Immature natural killer cell (primary cell): ENCODE measurements at regions not wholly inside any gene's neighbourhood (a gene's known extent, or its start where the extent isn't known, plus 50 kb on each side); places are given as distances from the start of the nearest gene placed in this dataset.

Experiments
- DNase-seq, 3 donors: peaks; one replicate each; pipeline ENCODE4 v3.0.0; 2022; ENCODE audit warnings: mixed read lengths in 1 of 3
- H3K27ac Mint-ChIP-seq, 6 donors: one replicate each; pipeline ENCODE4 v1.8.0; 2020; ENCODE audit warnings: mixed read lengths in 6 of 6, mild to moderate bottlenecking in 5 of 6, inconsistent platforms in 4 of 6, moderate library complexity in 3 of 6
- H3K27me3 Mint-ChIP-seq, 3 donors: one replicate each; pipeline ENCODE4 v1.8.0; 2020 to 2021; ENCODE audit warnings: low read depth in 3 of 3, mild to moderate bottlenecking in 3 of 3, mixed read lengths in 3 of 3, moderate library complexity in 3 of 3, inconsistent platforms in 1 of 3
- H3K36me3 Mint-ChIP-seq, 3 donors: one replicate each; pipeline ENCODE4 v1.8.0; 2020; ENCODE audit warnings: mixed read lengths in 3 of 3, inconsistent platforms in 2 of 3, mild to moderate bottlenecking in 2 of 3
- H3K4me1 Mint-ChIP-seq, 2 donors: one replicate each; pipeline ENCODE4 v1.8.0; 2020; ENCODE audit warnings: inconsistent platforms in 2 of 2, mild to moderate bottlenecking in 2 of 2, mixed read lengths in 2 of 2, moderate library complexity in 1 of 2
- H3K4me3 Mint-ChIP-seq, 5 donors: one replicate each; pipeline ENCODE4 v1.8.0; 2020; ENCODE audit warnings: mild to moderate bottlenecking in 5 of 5, mixed read lengths in 5 of 5, inconsistent platforms in 3 of 5, moderate library complexity in 3 of 5
- H3K9me3 Mint-ChIP-seq, 6 donors: one replicate each; pipeline ENCODE4 v1.8.0; 2020; ENCODE audit warnings: mild to moderate bottlenecking in 6 of 6, mixed read lengths in 6 of 6, inconsistent platforms in 4 of 6, moderate library complexity in 3 of 6

GRCh38 chr2:121818546-121818945, 63.1 kb downstream of the TSN start:
- Mint-ChIP-seq H3K4me1 (no peaks in the 10 kb centered on the region), H3K27ac (no peak overlapping the region)

DNA sequence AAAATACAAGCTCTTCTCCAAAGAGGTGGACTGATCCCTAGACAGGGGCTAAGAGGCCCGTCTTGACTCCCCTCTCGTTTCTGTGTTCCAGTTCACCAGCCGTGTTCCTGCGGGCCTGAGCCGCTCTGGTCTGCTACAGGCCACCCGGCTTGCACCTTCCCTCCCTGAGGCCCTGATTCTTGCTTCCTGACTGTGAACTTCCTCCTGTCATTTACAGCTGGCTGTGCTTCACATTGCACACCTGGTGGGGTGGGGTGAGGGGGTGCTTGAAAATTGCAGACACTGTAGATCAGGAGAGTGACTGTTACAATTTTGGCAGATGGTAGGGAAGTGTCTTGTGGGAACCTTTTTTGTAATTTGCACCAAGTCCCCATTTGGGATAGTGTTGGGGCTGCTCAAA, 64.4 kb downstream of the TSN start:
- Mint-ChIP-seq H3K27me3 (peaks cover 0 to 14% (median 0%) of the 10 kb centered on the region in 3 donors), H3K27ac (no peak overlapping the region), H3K9me3 (no peaks in the 10 kb centered on the region), H3K36me3 (no peaks in the 10 kb centered on the region), H3K4me1 (no peaks in the 10 kb centered on the region), H3K4me3 (no peak overlapping the region)
- DNase-seq: no peak

More at GRCh38 chr2:121818546-121818945, 63.1 kb downstream of the TSN start:
- Mint-ChIP-seq H3K9me3 (no peaks in the 10 kb centered on the region), H3K27me3 (peaks cover 0 to 12% (median 0%) of the 10 kb centered on the region in 3 donors), H3K36me3 (no peaks in the 10 kb centered on the region), H3K4me3 (no peak overlapping the region)
- no peak for DNase-seq

DNA sequence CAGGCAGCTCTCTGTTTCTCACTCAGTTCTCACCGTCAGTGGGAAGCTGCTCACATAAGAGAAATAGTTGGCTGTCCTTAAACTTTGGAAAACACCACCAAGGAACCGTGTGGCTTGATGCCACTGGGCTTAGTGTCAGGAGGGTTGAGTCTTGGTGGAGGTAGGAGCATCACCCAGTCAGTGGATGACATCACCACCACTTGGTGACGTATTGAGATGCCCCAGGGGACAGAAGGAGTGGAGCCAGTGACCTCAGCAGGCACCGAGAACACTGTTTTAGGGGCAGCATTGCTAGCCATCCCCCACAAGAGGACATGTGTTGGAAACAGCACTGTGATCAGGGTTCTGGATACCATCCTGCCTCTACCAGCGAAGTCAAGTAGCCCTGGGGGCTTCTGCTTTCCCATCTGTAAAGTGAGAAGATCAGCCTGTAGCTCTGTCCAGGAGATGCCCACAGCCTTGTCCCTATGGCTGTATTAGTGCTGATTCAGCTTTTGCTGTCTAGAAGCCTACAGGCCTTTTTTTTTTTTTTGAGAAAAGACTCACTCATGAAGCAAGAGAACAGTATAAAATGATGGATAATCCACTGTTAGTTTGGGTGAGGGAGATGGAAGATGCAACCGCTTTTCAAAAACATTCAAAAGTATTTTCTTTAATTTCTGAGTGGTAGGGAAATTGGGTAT, 66.2 kb downstream of the TSN start:
- H3K4me3 Mint-ChIP-seq: no peak overlapping the region
- no peaks in the 10 kb centered on the region for H3K4me1 Mint-ChIP-seq
- H3K9me3 Mint-ChIP-seq: no peaks in the 10 kb centered on the region
- DNase-seq: no peak
- peaks cover 0 to 17% (median 0%) of the 10 kb centered on the region in 3 donors for H3K27me3 Mint-ChIP-seq
- no peaks in the 10 kb centered on the region for H3K36me3 Mint-ChIP-seq
- no peak overlapping the region for H3K27ac Mint-ChIP-seq

DNA sequence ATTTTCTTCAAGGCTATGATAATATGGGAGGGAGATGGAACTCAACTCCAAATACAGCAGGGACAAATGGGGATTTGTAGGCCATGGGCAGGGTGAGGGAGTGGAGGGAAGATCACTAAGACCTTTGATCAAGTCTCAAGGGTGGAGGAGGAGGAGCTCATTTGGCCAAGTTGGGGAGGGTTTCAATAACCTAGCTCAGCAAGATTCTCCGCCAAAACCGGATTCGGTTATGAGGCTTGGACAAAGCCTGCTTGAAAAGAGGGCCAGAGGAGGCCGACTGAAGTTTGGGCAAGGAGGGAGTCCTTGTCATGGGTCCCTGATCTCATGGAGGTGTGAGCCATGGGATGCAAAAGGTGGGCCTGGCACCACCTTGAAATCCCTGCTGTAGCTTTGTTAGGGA, 68.8 kb downstream of the TSN start:
- Mint-ChIP-seq H3K36me3 (no peaks in the 10 kb centered on the region), H3K4me1 (no peaks in the 10 kb centered on the region), H3K27me3 (peaks cover 0 to 16% (median 0%) of the 10 kb centered on the region in 3 donors), H3K4me3 (no peak overlapping the region), H3K9me3 (no peaks in the 10 kb centered on the region), H3K27ac (no peak overlapping the region)
- no peak for DNase-seq

DNA sequence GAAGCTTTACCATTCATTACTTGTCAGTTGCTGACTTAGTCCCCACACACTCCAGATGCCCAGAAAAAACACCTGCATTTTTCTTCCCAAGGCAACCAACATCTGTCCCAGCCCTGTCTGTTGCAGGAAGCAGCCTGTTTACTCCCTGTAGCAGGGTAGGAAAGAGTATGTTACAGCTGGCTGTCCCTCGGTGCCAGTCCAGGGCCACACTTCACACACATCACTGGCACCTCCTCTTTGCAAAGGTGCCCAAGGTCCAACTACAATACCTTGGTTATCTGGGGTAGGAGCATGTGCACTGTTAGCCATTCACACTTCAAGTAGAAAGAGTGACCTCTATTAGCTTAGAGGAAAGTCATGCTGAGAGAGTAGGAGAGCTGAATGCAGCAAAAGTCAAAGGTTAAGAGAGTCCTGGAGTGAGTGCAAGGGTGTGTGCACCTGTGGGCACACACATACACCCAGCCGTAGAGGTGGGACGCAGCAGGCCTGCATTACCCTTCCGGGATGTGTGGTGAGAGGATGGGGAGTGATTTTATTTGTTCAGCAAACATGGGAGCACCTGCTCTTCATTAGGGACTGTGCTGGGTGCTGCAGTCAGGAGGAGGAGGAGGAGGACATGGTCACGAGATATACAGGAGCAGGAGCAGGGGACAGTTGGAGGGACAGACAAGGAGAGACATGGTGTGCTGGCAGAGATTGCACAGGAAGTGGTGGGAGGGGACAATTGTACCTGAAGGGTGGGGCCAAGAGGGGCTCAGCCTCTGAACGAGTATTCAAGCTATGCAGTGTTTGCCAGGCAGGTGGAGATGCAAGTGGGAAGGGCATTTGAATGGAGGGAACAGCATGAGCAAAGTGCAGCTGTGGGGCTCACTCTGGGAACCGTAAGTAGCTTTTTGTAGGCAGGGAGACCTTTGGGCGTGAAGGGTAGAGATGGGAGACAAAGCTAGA, 69.8 kb downstream of the TSN start:
- Mint-ChIP-seq H3K36me3 (no peaks in the 10 kb centered on the region), H3K9me3 (no peaks in the 10 kb centered on the region), H3K27ac (no peak overlapping the region), H3K4me1 (no peaks in the 10 kb centered on the region), H3K27me3 (peaks cover 0 to 14% (median 2%) of the 10 kb centered on the region in 3 donors), H3K4me3 (no peak overlapping the region)
- DNase-seq: no peak

GRCh38 chr2:121826036-121826435, 70.6 kb downstream of the TSN start:
- DNase-seq: no peak
- Mint-ChIP-seq H3K9me3 (no peaks in the 10 kb centered on the region), H3K36me3 (no peaks in the 10 kb centered on the region), H3K4me3 (no peak overlapping the region), H3K27ac (no peak overlapping the region), H3K4me1 (no peaks in the 10 kb centered on the region), H3K27me3 (peaks cover 0 to 14% (median 2%) of the 10 kb centered on the region in 3 donors)

GRCh38 chr2:121828281-121828731, 72.9 kb downstream of the TSN start:
- Mint-ChIP-seq H3K9me3 (no peaks in the 10 kb centered on the region), H3K27me3 (peaks cover 0 to 14% (median 4%) of the 10 kb centered on the region in 3 donors), H3K36me3 (no peaks in the 10 kb centered on the region), H3K27ac (no peak overlapping the region), H3K4me3 (no peak overlapping the region), H3K4me1 (no peaks in the 10 kb centered on the region)
- no peak for DNase-seq

DNA sequence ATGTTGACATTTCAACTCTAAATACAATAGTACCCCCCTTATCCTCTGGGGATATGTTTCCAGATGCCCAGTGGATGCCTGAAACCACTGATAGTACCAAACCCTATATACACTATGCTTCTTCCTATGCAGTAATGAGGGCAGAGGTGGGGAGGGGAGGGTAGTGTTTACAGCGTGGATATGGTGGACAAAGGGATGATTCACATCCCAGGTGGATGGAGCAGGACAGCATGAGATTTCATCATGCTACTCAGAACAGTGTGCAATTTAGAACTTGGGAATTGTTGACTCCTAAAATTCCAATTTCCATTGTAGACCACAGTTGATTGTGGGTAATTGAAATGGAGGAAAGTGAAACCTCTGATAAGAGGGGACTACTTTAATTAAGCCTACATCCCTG, 75.4 kb downstream of the TSN start:
- H3K4me1 Mint-ChIP-seq: no peaks in the 10 kb centered on the region
- peaks cover 0 to 9% (median 4%) of the 10 kb centered on the region in 3 donors for H3K27me3 Mint-ChIP-seq
- H3K27ac Mint-ChIP-seq: no peak overlapping the region
- H3K9me3 Mint-ChIP-seq: no peaks in the 10 kb centered on the region
- H3K36me3 Mint-ChIP-seq: no peaks in the 10 kb centered on the region
- no peak overlapping the region for H3K4me3 Mint-ChIP-seq
- DNase-seq: no peak

GRCh38 chr2:121831841-121832240, 76.4 kb downstream of the TSN start:
- no peak overlapping the region for H3K27ac Mint-ChIP-seq
- H3K36me3 Mint-ChIP-seq: no peaks in the 10 kb centered on the region
- no peak overlapping the region for H3K4me3 Mint-ChIP-seq
- H3K9me3 Mint-ChIP-seq: no peaks in the 10 kb centered on the region
- H3K27me3 Mint-ChIP-seq: peaks cover 0 to 8% (median 4%) of the 10 kb centered on the region in 3 donors
- DNase-seq: no peak
- H3K4me1 Mint-ChIP-seq: no peaks in the 10 kb centered on the region

- H3K27ac Mint-ChIP-seq: no peak overlapping the region
- no peaks in the 10 kb centered on the region for H3K9me3 Mint-ChIP-seq
- no peaks in the 10 kb centered on the region for H3K36me3 Mint-ChIP-seq
- H3K27me3 Mint-ChIP-seq: peaks cover 0 to 10% (median 4%) of the 10 kb centered on the region in 3 donors
- no peaks in the 10 kb centered on the region for H3K4me1 Mint-ChIP-seq
- no peak for DNase-seq
- no peak overlapping the region for H3K4me3 Mint-ChIP-seq
These were observed 77.2 kb downstream of the TSN start for GRCh38 chr2:121832412-121833357.

- Mint-ChIP-seq H3K36me3 (no peaks in the 10 kb centered on the region), H3K27ac (no peak overlapping the region), H3K4me3 (no peak overlapping the region), H3K4me1 (no peaks in the 10 kb centered on the region), H3K9me3 (no peaks in the 10 kb centered on the region), H3K27me3 (peaks cover 0 to 13% (median 4%) of the 10 kb centered on the region in 3 donors)
- DNase-seq: no peak
These were observed 77.9 kb downstream of the TSN start for GRCh38 chr2:121833358-121833723.

- H3K36me3 Mint-ChIP-seq: no peaks in the 10 kb centered on the region
- H3K4me3 Mint-ChIP-seq: no peak overlapping the region
- H3K4me1 Mint-ChIP-seq: no peaks in the 10 kb centered on the region
- H3K27me3 Mint-ChIP-seq: peaks cover 0 to 14% (median 2%) of the 10 kb centered on the region in 3 donors
- no peaks in the 10 kb centered on the region for H3K9me3 Mint-ChIP-seq
- DNase-seq: no peak
- H3K27ac Mint-ChIP-seq: no peak overlapping the region
These were observed 81.2 kb downstream of the TSN start for GRCh38 chr2:121836611-121837010.

- no peaks in the 10 kb centered on the region for H3K9me3 Mint-ChIP-seq
- H3K36me3 Mint-ChIP-seq: no peaks in the 10 kb centered on the region
- no peak overlapping the region for H3K4me3 Mint-ChIP-seq
- H3K4me1 Mint-ChIP-seq: no peaks in the 10 kb centered on the region
- no peak for DNase-seq
- H3K27me3 Mint-ChIP-seq: peaks cover 2 to 12% (median 2%) of the 10 kb centered on the region in 3 donors
- no peak overlapping the region for H3K27ac Mint-ChIP-seq
These were observed 82.1 kb downstream of the TSN start for GRCh38 chr2:121837591-121837990.
